Heart left ventricle (tissue), 13 donors: ENCODE measurements at regions not wholly inside any gene's neighbourhood (a gene's known extent, or its start where the extent isn't known, plus 50 kb on each side); places are given as distances from the start of the nearest gene placed in this dataset.

ENCODE experiments used
- POLR2A ChIP-seq, 2 donors: fragments of 450-650 bp; IDR thresholded peaks; one replicate each; pipeline ENCODE4 v1.6.1; 2017; ENCODE audit warnings: antibody characterized with exemption in 2 of 2, mild to moderate bottlenecking in 2 of 2, moderate library complexity in 2 of 2
- TF ChIP-seq, protein P1 (sequence below), 12 donors: fragments of 200-600 bp; sonication (generic) in 4 of 12; IDR thresholded peaks; one replicate each; pipeline versions ENCODE4 v1.5.0 to v1.8.0; 2018 to 2022; ENCODE audit warnings: antibody characterized with exemption in 12 of 12, mild to moderate bottlenecking in 5 of 12
- donor health status: ischemic (EF 13 %, LVEDD 7.1; RV severe dilation, severe dysfunction).
- donor health status: DM: no; HTN: yes; CAD: no.
- donor health status: DM: no; HTN: no; CAD: no.
- donor health status: ischemic (EF 25% LVEDD 6.9; RV normal size, moderate dysfunction).
- donor health status: ischemic (EF 25% LVEDD 5.7; RV mildly dilated, moderate dysfunction).
- donor health status: ischemic (EF 35%, LVEDD 5.7; RV mildly dilated, moderate dysfunction).
- donor health status: nonischemic (EF 11% LVEDD 7.7; RV severe dilation, severe dysfunction).
- donor health status: DM: yes; HTN: yes; CAD: no.
- donor health status: PGD.
- donor health status: ischemic (EF 29% LVEDD 5.4; RV normal size, mild dysfunction).
- donor health status: nonischemic (EF 23%, LVEDD 6.1; RV moderate dilation, normal function).

GRCh38 chr17:72049914-72050313 is 70.9 kb upstream of the SOX9 start:
- TF ChIP-seq, protein P1, sequence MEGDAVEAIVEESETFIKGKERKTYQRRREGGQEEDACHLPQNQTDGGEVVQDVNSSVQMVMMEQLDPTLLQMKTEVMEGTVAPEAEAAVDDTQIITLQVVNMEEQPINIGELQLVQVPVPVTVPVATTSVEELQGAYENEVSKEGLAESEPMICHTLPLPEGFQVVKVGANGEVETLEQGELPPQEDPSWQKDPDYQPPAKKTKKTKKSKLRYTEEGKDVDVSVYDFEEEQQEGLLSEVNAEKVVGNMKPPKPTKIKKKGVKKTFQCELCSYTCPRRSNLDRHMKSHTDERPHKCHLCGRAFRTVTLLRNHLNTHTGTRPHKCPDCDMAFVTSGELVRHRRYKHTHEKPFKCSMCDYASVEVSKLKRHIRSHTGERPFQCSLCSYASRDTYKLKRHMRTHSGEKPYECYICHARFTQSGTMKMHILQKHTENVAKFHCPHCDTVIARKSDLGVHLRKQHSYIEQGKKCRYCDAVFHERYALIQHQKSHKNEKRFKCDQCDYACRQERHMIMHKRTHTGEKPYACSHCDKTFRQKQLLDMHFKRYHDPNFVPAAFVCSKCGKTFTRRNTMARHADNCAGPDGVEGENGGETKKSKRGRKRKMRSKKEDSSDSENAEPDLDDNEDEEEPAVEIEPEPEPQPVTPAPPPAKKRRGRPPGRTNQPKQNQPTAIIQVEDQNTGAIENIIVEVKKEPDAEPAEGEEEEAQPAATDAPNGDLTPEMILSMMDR (IDR thresholded peaks at IDR 0.05), result no peak
- TF ChIP-seq POLR2A (IDR thresholded peaks at IDR 0.05), result no peak
